NCI-H345 (cell line): ENCODE measurements at regions not wholly inside any gene's neighbourhood (a gene's known extent, or its start where the extent isn't known, plus 50 kb on each side); places are given as distances from the start of the nearest gene placed in this dataset.
"Not testable (repeated sequence)": the region's sequence is repeated elsewhere in the genome, so short reads cannot be mapped to it uniquely, and the experiment has no call there.

Experiments
- DNase-seq: peaks from one replicate; lab custom pipeline; 2025; lab: John Stamatoyannopoulos, UW

DNA sequence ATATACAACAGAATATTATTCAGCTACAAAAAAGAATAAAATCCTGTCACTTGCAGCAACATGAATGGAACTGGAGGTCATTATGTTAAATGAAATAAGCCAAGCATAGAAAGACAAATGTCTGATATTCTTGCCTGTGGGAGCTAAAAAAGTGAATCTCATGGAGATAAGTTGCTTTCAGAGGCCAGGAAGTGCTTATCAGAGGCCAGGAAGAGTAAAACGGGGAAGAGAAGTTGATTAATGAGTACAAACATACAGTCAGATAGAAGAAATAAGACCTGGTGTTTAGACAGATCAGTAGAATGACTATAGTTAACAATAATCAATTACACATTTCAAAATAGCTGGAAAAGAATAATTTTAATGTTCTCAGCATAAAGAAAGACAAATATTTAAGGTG is 54.4 kb upstream of the CPHXL start:
- no peak for DNase-seq

DNA sequence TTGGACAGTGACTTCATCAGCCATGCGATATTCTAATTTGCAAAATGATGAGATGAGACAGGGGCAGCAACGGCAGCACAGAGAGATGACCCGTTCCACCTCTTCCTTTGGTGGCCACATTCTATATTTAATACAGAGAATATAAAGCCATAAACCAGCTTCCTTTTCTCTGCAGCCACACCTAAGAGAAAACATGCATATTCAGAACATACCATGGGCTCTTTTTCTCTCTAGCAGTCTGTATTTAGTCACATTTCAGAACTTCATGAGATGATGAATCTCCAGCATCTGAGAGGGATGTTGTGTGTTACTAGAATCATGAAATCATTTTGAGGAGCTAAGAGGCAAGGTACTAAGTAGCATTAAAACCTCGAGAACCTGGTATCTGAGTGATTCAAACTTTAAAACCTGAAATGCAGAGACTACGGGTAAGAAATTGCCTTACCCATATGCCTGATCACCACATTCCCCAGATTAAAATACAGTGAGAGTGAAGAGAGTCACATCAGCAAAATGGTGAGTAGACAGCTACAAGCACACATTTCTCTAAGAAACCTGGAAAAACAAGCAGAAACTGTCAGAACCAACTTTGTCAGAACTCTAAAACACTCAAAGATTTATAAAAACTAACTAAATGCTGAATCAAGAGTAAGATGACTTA is 55.5 kb upstream of the CPHXL start:
- no peak for DNase-seq

- DNase-seq = no peak
Observed at GRCh38 chr16:75787440-75787839, 61.1 kb upstream of the CPHXL start.

DNA sequence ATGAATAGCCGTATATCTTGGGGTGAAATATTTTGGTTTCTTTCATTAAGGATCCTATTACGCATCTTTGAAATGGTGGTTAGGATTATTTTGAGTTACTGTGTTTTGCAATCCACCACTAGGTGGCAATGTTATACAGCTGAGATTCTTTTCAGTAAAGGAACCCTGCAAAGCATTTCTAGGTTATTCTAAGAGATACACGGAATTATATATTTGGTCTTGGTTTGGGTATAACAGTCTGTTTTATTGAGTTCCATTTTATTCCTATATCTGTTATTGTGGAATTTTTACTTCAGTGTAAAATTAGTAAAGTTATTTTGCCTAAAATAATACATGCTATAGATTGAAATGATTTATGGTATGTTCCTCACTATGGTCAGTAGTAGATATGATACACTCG is 62.9 kb upstream of the CPHXL start:
- DNase-seq = peak; percentile 25

GRCh38 chr16:75792771-75793492 is 66.6 kb upstream of the CPHXL start:
- DNase-seq = no peak

- DNase-seq = no peak
Observed at GRCh38 chr16:75793641-75794040, 67.4 kb upstream of the CPHXL start.

GRCh38 chr16:75794426-75794825 is 68.1 kb upstream of the CPHXL start:
- no peak for DNase-seq

- no peak for DNase-seq
Observed at GRCh38 chr16:75798714-75799113, 72.4 kb upstream of the CPHXL start.

DNA sequence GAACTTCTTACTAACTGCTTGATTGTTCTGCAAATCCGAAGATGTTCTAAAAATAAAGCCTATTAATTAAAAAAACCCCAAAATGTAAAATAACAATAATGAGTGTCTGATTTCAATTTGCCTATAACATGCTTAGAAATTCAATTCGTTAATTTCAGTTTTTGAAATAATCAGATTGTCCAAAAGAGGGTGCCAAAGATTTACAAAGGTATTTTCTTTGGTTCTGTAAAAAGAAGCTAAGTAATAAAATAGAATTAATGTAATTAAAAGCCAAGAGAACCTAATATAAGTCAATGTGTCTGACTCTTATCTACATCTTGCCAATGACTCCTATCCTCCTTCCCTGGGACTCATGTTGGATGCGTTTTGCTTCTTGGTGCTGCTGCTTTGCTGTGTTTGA is 75.0 kb upstream of the CPHXL start:
- DNase-seq = no peak

DNA sequence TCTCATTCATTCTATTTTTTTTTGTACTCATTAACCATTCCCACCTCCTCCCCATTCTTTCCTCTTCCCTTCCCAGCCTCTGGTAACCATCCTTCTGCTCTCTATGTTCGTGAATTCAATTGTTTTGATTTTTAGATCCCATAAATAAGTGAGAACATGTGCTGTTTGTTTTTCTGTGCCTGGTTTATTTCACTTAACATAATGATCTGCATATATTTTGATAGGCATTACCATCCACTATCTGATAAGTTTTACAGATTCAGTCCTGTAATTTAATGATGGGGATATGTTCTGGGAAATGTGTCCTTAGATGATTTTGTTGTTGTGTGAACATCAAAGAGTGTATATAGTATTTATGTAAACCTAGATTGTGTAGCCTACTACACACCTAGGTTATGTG is 77.5 kb upstream of the CPHXL start:
- DNase-seq = no peak

DNA sequence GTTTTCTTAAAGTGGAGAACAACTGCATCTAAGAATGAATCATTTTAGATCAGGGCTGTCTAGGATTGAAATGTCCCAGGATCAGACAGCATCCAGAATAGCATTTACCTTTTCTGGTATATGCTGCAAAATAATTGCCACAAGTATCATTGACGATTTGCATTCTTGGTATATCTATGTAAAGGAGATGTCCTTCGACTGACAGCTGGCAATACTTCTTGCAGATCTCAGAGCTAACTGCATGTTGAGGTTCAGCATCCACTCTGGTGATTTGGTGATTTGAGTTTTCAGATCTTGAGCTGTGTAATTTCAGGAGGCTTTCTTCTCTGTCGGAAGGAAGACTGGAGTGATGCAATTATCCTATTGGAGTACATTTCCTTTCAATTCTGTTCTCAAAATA is 78.1 kb upstream of the CPHXL start:
- DNase-seq = no peak

DNA sequence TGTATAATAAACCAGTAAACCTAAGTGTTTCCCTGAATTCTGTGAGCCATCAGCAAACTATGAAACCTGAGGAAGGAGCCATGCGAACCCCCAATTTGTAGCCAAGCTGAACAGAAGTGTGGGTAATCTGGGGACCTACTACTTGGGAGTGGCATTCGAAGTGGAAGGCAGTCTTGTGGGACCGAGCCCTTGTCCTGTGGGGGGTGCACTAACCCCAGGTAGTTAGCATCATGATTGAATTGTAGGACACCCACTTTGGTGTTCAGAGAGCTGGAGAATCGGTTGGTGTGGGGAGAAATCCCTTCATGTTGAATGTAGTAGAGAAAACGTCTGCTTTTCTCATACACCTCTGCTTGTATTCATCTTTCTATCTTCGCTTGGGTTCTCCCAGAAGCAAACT is 79.7 kb upstream of the CPHXL start:
- DNase-seq = no peak

DNA sequence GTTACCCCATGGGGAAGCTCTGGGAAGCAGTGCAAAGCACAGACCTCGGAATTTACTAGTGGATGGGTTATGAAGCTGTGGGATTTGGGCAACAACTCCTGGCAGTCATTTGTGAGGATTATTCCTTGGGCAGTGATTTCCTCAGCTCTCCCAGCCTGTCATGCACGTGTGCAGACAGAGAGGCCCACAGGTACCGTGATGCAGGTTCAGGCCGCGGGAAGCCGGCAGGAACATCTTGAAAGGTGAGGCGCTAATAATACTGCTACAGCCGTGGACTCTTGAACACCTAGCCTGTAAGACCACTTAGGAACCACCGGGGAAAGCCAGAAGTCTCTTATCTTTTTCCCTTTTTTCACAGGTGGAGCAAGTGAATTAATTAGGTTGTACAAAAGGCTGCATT is 80.2 kb upstream of the CPHXL start:
- DNase-seq = no peak

GRCh38 chr16:75810342-75810741 is 84.1 kb upstream of the CPHXL start:
- no peak for DNase-seq

GRCh38 chr16:75811020-75811634 is 84.8 kb upstream of the CPHXL start:
- DNase-seq = no peak

DNA sequence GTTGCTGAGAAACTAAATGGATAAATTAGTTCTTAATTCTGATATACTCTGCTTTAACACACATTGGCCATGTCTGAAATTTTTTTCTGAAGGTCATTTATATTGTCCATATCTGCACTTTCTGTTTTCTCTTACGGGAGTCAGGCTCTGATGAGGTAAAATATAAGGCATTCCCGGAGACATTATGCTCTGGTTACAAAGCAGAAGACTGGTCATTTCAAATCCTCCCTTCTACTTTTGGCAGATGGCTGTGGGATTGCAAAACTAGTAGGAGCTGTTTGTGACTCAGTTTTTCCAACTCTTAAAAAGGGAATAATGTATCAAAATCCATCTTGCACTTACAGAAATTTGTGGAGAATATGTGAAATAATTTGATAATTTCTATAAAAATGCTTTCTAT is 92.2 kb upstream of the CPHXL start:
- no peak for DNase-seq

DNA sequence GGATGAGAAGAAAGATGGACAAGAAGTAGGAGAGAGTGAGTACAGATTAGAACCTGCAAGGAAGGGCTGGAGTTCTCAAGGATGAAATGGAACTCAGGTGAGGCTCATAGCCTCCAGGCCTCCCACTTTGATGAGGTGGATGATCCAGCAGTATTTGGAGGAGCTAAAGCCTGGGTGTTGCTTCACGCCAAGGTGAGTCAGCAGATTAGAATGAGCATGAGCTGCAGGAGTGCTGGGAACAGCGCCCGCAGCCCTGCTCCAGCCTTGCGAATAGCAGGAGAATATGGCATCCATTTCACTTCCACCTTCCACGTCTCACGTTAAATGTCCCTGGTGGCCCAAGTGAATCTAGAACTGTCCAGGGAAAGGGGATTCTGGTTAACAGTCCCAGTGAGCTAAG is 94.4 kb upstream of the CPHXL start:
- no peak for DNase-seq

- DNase-seq = no peak
Observed at GRCh38 chr16:75821117-75821516, 94.8 kb upstream of the CPHXL start.

- DNase-seq = not testable (repeated sequence)
Observed at GRCh38 chr16:75825750-75826149, 99.5 kb upstream of the CPHXL start.

- not testable (repeated sequence) for DNase-seq
Observed at GRCh38 chr16:75827372-75828038, 101.2 kb upstream of the CPHXL start.

- DNase-seq = not testable (repeated sequence)
Observed at GRCh38 chr16:75833385-75833784, 107.1 kb upstream of the CPHXL start.

DNA sequence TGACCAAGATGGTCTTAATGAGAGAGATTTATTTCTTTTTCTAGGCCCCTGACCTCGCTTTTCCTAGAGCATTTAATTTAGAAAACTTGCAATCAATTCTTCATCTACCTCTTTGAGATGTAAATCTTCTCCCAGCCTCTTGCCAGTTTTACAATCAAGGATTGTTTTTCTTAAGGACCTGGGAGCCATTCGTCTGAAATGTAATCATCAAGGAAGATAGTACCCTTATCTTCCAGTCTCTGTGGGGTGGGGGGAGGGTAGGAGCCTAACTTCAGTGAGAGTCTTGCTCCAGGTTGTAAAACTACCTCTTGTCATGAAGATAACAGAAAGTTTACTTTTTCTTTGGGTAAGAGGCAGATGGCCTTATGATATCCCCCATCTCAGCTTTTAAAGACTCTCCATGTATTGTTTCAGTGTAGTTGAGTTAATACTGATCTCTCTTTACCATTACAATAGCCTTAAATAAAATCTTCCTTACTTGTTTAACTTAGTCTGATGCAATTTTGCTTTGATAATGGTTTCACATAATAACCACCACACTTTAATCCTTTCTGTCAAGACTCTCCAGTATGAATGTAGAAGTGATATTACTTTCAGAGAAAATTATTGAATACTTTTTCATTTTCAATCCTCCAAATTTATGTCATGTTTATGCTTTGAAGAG is 110.2 kb upstream of the CPHXL start:
- DNase-seq = no peak
